IgD-negative memory B cell (primary cell): ENCODE measurements at regions not wholly inside any gene's neighbourhood (a gene's known extent, or its start where the extent isn't known, plus 50 kb on each side); places are given as distances from the start of the nearest gene placed in this dataset.

Experiments
- H3K27ac Mint-ChIP-seq, 3 donors: one replicate each; pipeline ENCODE4 v1.8.0; 2020 to 2022; ENCODE audit warnings: mild to moderate bottlenecking in 3 of 3, mixed read lengths in 3 of 3, moderate library complexity in 1 of 3
- H3K27me3 Mint-ChIP-seq: one replicate; pipeline ENCODE4 v1.8.0; 2021; ENCODE audit warnings: mixed read lengths
- H3K36me3 Mint-ChIP-seq: one replicate; pipeline ENCODE4 v1.8.0; 2020; ENCODE audit warnings: mild to moderate bottlenecking, mixed read lengths
- H3K4me1 Mint-ChIP-seq, 3 donors: one replicate each; pipeline ENCODE4 v1.8.0; 2020 to 2022; ENCODE audit warnings: mixed read lengths in 3 of 3, mild to moderate bottlenecking in 1 of 3
- H3K4me3 Mint-ChIP-seq, 4 donors: one replicate each; pipeline ENCODE4 v1.8.0; 2020 to 2022; ENCODE audit warnings: mild to moderate bottlenecking in 4 of 4, mixed read lengths in 4 of 4, moderate library complexity in 3 of 4
- H3K9me3 Mint-ChIP-seq, 3 donors: one replicate each; pipeline ENCODE4 v1.8.0; 2020 to 2021; ENCODE audit warnings: mixed read lengths in 3 of 3, mild to moderate bottlenecking in 1 of 3

DNA sequence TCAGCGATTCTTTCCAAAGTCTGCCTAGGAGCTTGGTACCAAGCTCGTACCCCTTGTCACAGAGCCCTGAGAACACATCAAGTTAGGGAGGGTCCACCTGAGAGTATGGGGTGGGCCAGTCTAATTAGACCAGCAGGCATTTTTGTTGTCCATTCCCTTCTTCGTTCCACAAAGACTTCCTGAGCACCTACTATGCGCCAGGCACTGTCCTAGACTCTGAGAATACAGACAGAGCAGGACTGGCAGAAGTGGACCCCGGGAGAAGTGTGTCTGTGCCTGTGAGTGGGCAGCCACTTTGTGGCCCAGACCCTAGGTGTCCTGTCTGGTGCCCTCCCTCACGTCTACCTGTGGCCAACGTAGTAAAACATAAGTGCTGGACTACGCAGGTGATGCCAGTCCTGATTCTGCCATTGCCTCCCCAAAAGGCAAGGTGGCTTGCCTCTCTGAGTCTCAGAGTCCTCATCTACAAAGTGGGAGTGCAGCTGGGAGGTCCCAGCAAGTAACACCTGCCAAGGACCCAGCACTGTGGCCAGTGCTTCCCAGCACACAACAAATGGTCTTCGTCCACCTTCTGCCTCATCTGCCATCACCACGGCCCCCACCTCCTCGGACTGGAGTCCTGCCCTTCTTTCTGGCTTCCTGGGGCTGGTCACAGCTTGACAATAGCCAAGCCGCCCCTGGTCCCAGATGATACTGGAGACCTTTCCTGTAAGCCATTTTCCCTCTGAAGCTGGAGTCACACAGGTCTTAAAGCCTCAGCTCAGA lies 54.3 kb upstream of the DUSP5 start:
- Mint-ChIP-seq H3K4me1 (peaks cover 6 to 7% (median 6%) of the 10 kb centered on the region in 3 donors), H3K36me3 (no peaks in the 10 kb centered on the region), H3K27ac (no peak overlapping the region), H3K27me3 (peaks cover 9% of the 10 kb centered on the region), H3K9me3 (no peaks in the 10 kb centered on the region), H3K4me3 (no peak overlapping the region)

DNA sequence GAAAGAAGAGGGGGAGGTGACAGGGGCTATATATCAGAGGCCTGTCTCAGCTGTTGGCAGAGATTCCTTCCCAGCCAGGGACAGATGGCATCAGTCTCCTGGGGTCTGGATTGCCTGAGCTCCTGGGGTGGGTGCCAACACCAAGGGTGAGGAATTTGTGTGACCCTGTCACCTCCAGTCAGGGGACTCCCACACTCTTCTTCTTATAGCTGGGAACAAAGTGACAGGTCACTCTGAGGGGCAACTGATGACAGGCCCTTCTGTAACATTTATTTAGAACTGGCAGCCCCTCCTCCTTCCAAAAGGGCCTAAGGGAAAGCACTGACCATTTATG lies 53.7 kb upstream of the DUSP5 start:
- H3K27ac Mint-ChIP-seq = no peak overlapping the region

DNA sequence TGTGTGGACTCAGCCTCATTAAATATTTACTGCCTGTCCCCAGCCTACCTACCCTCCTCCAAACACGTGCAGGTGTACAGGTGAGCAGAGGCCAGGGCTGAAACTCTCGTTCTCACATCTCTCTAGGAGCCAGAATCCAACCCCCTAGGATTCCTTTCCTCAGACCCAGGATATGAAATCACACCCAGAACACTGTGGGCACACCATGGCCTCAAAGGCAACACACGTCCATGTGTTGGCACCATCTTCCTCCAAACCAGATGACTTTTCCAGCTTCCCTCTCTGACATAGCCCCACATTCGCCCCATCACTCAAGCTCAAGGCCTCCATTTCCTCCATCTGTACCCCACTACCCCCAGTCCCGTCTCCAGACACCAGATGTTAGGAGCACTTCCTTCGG lies 51.8 kb upstream of the DUSP5 start:
- Mint-ChIP-seq H3K27me3 (peaks cover 9% of the 10 kb centered on the region), H3K4me1 (peaks cover 6 to 10% (median 7%) of the 10 kb centered on the region in 3 donors), H3K4me3 (no peak overlapping the region), H3K27ac (no peak overlapping the region), H3K9me3 (peaks cover 0 to 2% (median 0%) of the 10 kb centered on the region in 3 donors), H3K36me3 (peaks cover 4% of the 10 kb centered on the region)

More for the DNA sequence above, 53.7 kb upstream of the DUSP5 start:
- H3K27me3 Mint-ChIP-seq = peaks cover 9% of the 10 kb centered on the region
- no peak overlapping the region for H3K4me3 Mint-ChIP-seq
- H3K4me1 Mint-ChIP-seq = peaks cover 6 to 7% (median 6%) of the 10 kb centered on the region in 3 donors
- no peaks in the 10 kb centered on the region for H3K36me3 Mint-ChIP-seq
- peaks cover 0 to 2% (median 0%) of the 10 kb centered on the region in 3 donors for H3K9me3 Mint-ChIP-seq

DNA sequence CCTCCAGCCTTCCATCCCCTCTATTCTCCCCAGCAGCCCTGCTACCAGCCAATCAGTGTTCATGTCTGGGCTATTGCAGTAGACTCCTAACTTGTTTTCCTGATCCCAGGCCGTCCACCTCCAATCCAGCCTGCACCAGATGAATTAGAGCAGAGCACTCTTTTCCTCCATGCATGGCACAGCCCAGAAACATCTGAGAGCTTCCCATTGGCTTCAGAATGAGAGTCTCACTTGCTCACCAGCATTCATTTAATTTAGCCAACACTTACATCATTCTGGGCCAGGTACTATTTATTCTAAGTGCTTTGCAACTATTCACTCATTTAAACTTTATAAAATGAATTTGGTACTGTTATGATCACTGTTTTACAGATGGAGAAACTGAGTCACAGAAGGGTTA lies 51.4 kb upstream of the DUSP5 start:
- Mint-ChIP-seq H3K27me3 (peaks cover 9% of the 10 kb centered on the region), H3K4me1 (peaks cover 6 to 10% (median 7%) of the 10 kb centered on the region in 3 donors), H3K27ac (no peak overlapping the region), H3K4me3 (no peak overlapping the region), H3K36me3 (peaks cover 6% of the 10 kb centered on the region), H3K9me3 (peaks cover 0 to 2% (median 0%) of the 10 kb centered on the region in 3 donors)

DNA sequence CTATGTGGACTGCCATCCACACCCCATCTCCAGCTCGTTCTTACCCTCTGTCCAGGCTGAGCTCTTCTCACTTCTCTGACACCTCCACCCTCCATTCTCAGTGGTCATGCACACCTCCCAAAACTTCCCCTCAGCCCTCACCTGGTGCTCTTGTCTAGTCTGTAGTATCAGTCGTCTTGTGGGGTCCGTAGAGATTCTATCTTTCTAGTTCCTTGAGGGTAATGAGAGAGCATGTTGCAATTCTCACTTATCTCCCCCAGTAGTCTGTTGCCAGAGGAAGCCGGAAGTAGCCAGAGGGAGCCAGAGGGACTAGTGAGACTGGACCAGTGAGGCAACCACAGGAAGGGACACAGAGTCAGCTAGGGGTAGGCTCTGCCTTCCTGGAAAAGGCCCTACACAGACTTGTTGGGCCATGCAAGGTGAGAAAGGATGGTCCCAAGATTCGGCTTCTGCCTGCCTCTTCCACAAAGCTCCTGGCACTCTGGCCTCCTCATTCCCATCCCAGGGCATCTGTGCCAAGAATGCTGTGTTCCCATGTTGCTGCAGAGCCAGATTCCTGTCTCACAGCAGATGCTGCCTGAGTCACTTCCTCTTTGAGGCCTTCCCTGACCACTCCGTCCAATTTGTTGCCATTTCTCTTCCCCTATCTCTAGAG lies 50.6 kb upstream of the DUSP5 start:
- Mint-ChIP-seq H3K27ac (no peak overlapping the region), H3K27me3 (peaks cover 9% of the 10 kb centered on the region), H3K4me3 (no peak overlapping the region), H3K36me3 (peaks cover 6% of the 10 kb centered on the region), H3K4me1 (peaks cover 0 to 6% (median 1%) of the 10 kb centered on the region in 3 donors), H3K9me3 (peaks cover 0 to 2% (median 0%) of the 10 kb centered on the region in 3 donors)

DNA sequence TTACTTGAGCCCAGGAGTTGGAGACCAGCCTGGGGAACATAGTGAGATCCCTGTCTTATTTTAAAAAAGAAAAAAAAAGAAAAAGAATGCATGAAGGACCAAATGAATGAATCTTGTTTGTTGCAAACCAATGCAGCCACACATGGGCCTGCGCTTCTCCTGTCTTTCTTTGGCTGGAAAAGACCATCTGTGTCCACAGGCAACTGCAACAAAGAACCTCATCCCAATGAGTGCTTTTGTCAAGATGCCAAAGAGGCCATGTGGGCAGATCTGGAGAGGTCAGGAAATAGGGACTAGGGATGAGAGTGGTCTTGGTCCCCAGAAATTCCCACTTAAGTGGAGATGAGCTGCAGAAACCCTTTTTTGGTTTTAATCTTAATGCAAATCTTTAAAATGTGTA lies 49.8 kb upstream of the DUSP5 start:
- H3K27me3 Mint-ChIP-seq = peaks cover 8% of the 10 kb centered on the region

More for the DNA sequence above, 49.8 kb upstream of the DUSP5 start:
- no peak overlapping the region for H3K4me3 Mint-ChIP-seq
- H3K9me3 Mint-ChIP-seq = peaks cover 0 to 2% (median 0%) of the 10 kb centered on the region in 3 donors
- H3K36me3 Mint-ChIP-seq = peaks cover 6% of the 10 kb centered on the region
- no peak overlapping the region for H3K27ac Mint-ChIP-seq
- H3K4me1 Mint-ChIP-seq = peaks cover 0 to 6% (median 0%) of the 10 kb centered on the region in 3 donors
